HepG2 (cell line): ENCODE measurements at regions not wholly inside any gene's neighbourhood (a gene's known extent, or its start where the extent isn't known, plus 50 kb on each side); places are given as distances from the start of the nearest gene placed in this dataset.

Experiments
- ATM ChIP-seq: fragments of 450-650 bp; IDR thresholded peaks from 2 replicates; pipeline ENCODE4 v1.7.1; 2017; ENCODE audit warnings: mild to moderate bottlenecking, borderline replicate concordance
- BRD4 ChIP-seq: sonication (generic); formaldehyde crosslinking; IDR thresholded peaks from 2 replicates; pipeline ENCODE4 v1.4.0; 2020; ENCODE audit warnings: missing genetic modification reagents
- CBFB ChIP-seq: sonication (generic); formaldehyde crosslinking; IDR thresholded peaks from 2 replicates; pipeline ENCODE4 v1.4.0; 2020; ENCODE audit warnings: missing genetic modification reagents
- ELF3 ChIP-seq: IDR thresholded peaks from 2 replicates; pipeline ENCODE4 v1.6.1; 2016; ENCODE audit warnings: missing genetic modification reagents, missing compliant biosample characterization
- ELK4 ChIP-seq: sonication (generic); formaldehyde crosslinking; IDR thresholded peaks from 2 replicates; pipeline ENCODE4 v1.9.0; 2021; ENCODE audit warnings: missing genetic modification reagents, borderline replicate concordance
- LRRFIP1 ChIP-seq: sonication (generic); formaldehyde crosslinking; conservative IDR thresholded peaks from 2 replicates; pipeline ENCODE4 v1.4.0; 2020; ENCODE audit warnings: missing genetic modification reagents
- MTF2 ChIP-seq: sonication (generic); formaldehyde crosslinking; IDR thresholded peaks from 2 replicates; pipeline ENCODE4 v1.5.0; 2020; ENCODE audit warnings: missing genetic modification reagents, borderline replicate concordance
- PPARG ChIP-seq: conservative IDR thresholded peaks from 2 replicates; pipeline ENCODE4 v1.6.1; 2016; ENCODE audit warnings: missing biosample characterization, missing genetic modification reagents
- TAF15 ChIP-seq: fragments of 200-400 bp; formaldehyde crosslinking; IDR thresholded peaks from one replicate; pipeline ENCODE4 v1.6.1; 2018; ENCODE audit warnings: mild to moderate bottlenecking, low read depth, low read length; ENCODE audit not compliant: poor library complexity, severe bottlenecking
- TFDP1 ChIP-seq: IDR thresholded peaks from 2 replicates; pipeline ENCODE4 v1.6.1; 2016; ENCODE audit warnings: missing compliant biosample characterization, missing genetic modification reagents, borderline replicate concordance
- ZNF264 ChIP-seq: sonication (generic); formaldehyde crosslinking; IDR thresholded peaks from 2 replicates; pipeline ENCODE4 v1.4.0; 2020; ENCODE audit warnings: missing genetic modification reagents
- ZNF318 ChIP-seq: sonication (generic); formaldehyde crosslinking; IDR thresholded peaks from 2 replicates; pipeline ENCODE4 v1.4.0; 2020; ENCODE audit warnings: mild to moderate bottlenecking, missing genetic modification reagents
- ZNF329 ChIP-seq: sonication (generic); formaldehyde crosslinking; IDR thresholded peaks from 2 replicates; pipeline ENCODE4 v1.9.0; 2021; ENCODE audit warnings: low read depth, mild to moderate bottlenecking, missing genetic modification reagents
- ZNF354B ChIP-seq: sonication (generic); formaldehyde crosslinking; IDR thresholded peaks from 2 replicates; pipeline ENCODE4 v1.8.0; 2022; ENCODE audit warnings: mild to moderate bottlenecking, missing genetic modification reagents
- ZNF776 ChIP-seq: sonication (generic); formaldehyde crosslinking; IDR thresholded peaks from 2 replicates; pipeline ENCODE4 v1.4.0; 2020; ENCODE audit warnings: mild to moderate bottlenecking, missing genetic modification reagents
- TF ChIP-seq, protein P1 (sequence below): IDR thresholded peaks from 2 replicates; pipeline ENCODE4 v1.6.1; 2018; ENCODE audit warnings: missing genetic modification reagents

DNA sequence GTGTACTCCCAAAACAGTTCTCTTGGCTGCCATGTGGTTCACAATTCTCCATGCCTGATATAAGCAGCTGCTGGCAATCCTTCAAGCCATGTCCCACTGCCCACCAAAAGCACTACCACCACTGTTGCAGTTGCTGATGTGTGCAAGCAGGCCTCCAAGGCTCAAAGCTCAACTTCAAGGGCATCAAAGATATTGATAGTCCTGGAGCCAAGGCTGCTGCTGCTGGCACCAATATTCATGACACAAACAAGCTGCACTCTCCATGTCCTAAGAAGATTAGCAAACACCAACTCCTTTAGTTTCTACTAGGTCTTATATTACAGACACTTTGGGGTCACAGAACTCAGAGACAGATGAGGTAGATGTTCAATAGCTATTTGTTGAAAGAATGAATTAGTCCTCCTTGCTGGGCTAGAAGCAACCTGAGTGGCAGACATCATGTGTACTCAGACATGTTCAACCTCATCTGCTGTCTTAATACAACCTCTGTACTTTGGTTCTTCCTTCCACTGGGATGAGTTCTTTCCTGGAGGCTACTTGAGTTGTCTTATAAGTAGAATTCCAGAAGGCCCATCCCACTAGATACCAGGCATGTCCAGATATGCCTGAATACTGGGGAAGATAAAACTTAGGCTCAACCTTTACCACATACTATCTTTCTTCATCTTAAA, 104.5 kb upstream of the UGP2 start (continued):
- TF ChIP-seq ELF3 (peak; percentile 52; the same call in 1 of the 2 replicates), PPARG (CRISPR knock-in tag) (peak; percentile 68), ELK4 (no peak), TFDP1 (CRISPR knock-in tag) (no peak), ZNF264 (CRISPR knock-in tag) (peak; percentile 27; the same call in 1 of the 2 replicates), ZNF318 (CRISPR knock-in tag) (no peak), ZNF329 (no peak), TAF15 (no peak), LRRFIP1 (CRISPR knock-in tag) (no peak), ATM (no peak), BRD4 (no peak), MTF2 (CRISPR knock-in tag) (no peak), CBFB (CRISPR knock-in tag) (peak; percentile 69; the same call in 1 of the 2 replicates), ZNF776 (CRISPR knock-in tag) (no peak), ZNF354B (CRISPR knock-in tag) (no peak)
- TF ChIP-seq, protein P1, sequence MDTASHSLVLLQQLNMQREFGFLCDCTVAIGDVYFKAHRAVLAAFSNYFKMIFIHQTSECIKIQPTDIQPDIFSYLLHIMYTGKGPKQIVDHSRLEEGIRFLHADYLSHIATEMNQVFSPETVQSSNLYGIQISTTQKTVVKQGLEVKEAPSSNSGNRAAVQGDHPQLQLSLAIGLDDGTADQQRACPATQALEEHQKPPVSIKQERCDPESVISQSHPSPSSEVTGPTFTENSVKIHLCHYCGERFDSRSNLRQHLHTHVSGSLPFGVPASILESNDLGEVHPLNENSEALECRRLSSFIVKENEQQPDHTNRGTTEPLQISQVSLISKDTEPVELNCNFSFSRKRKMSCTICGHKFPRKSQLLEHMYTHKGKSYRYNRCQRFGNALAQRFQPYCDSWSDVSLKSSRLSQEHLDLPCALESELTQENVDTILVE (CRISPR knock-in tag) = peak; percentile 84
